SK-N-SH (cell line): ENCODE measurements at regions not wholly inside any gene's neighbourhood (a gene's known extent, or its start where the extent isn't known, plus 50 kb on each side); places are given as distances from the start of the nearest gene placed in this dataset.

Source experiments
- EP300 ChIP-seq, 2 experiments: IDR thresholded peaks; 2 replicates each; pipeline versions ENCODE4 v1.4.0 to v1.6.1; 2012; ENCODE audit warnings: borderline replicate concordance in 1 of 2, low read depth in 1 of 2, low read length in 1 of 2
- JUND ChIP-seq: IDR thresholded peaks from 2 replicates; pipeline ENCODE4 v1.4.0; 2012
- MXI1 ChIP-seq: IDR thresholded peaks from 2 replicates; pipeline ENCODE4 v1.6.1; 2012; ENCODE audit warnings: mild to moderate bottlenecking, low read depth, low read length, improper control_type of control experiment
- TF ChIP-seq, protein P1 (sequence below): fragments of 200-600 bp; sonication (generic); IDR thresholded peaks from 2 replicates; pipeline ENCODE4 v1.6.1; 2017; ENCODE audit warnings: antibody characterized with exemption, mild to moderate bottlenecking, moderate library complexity
- TF ChIP-seq, protein P2 (sequence below): IDR thresholded peaks from 2 replicates; pipeline ENCODE4 v1.6.1; 2012; ENCODE audit warnings: mild to moderate bottlenecking, low read depth, low read length, moderate library complexity

DNA sequence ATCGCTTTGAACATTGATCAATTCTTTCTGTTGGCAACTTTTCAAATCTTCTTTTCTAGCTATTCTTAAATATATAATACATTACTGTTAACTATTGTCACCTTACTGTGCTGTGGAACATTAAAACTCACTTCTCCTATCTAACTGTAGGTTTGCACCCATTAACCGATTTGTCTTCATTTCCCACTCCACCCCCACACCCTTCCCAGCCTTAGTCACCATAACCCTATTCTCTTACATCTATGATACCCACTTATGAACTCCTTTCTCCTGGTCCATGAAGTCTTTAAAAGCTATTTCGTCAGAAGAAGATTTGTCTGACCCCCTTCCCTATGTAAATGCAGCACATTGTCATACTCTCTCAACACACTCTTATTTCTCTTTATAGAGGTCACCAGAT lies 993.4 kb upstream of the EEF2KMT start:
- no peak for TF ChIP-seq EP300 (IDR thresholded peaks at IDR 0.05; ENCODE audit: borderline replicate concordance in 1 of 2, low read depth in 1 of 2, low read length in 1 of 2)
- TF ChIP-seq, protein P1, sequence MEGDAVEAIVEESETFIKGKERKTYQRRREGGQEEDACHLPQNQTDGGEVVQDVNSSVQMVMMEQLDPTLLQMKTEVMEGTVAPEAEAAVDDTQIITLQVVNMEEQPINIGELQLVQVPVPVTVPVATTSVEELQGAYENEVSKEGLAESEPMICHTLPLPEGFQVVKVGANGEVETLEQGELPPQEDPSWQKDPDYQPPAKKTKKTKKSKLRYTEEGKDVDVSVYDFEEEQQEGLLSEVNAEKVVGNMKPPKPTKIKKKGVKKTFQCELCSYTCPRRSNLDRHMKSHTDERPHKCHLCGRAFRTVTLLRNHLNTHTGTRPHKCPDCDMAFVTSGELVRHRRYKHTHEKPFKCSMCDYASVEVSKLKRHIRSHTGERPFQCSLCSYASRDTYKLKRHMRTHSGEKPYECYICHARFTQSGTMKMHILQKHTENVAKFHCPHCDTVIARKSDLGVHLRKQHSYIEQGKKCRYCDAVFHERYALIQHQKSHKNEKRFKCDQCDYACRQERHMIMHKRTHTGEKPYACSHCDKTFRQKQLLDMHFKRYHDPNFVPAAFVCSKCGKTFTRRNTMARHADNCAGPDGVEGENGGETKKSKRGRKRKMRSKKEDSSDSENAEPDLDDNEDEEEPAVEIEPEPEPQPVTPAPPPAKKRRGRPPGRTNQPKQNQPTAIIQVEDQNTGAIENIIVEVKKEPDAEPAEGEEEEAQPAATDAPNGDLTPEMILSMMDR, result no peak
- TF ChIP-seq, protein P2, sequence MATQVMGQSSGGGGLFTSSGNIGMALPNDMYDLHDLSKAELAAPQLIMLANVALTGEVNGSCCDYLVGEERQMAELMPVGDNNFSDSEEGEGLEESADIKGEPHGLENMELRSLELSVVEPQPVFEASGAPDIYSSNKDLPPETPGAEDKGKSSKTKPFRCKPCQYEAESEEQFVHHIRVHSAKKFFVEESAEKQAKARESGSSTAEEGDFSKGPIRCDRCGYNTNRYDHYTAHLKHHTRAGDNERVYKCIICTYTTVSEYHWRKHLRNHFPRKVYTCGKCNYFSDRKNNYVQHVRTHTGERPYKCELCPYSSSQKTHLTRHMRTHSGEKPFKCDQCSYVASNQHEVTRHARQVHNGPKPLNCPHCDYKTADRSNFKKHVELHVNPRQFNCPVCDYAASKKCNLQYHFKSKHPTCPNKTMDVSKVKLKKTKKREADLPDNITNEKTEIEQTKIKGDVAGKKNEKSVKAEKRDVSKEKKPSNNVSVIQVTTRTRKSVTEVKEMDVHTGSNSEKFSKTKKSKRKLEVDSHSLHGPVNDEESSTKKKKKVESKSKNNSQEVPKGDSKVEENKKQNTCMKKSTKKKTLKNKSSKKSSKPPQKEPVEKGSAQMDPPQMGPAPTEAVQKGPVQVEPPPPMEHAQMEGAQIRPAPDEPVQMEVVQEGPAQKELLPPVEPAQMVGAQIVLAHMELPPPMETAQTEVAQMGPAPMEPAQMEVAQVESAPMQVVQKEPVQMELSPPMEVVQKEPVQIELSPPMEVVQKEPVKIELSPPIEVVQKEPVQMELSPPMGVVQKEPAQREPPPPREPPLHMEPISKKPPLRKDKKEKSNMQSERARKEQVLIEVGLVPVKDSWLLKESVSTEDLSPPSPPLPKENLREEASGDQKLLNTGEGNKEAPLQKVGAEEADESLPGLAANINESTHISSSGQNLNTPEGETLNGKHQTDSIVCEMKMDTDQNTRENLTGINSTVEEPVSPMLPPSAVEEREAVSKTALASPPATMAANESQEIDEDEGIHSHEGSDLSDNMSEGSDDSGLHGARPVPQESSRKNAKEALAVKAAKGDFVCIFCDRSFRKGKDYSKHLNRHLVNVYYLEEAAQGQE, result no peak
- TF ChIP-seq MXI1, result no peak
- TF ChIP-seq JUND, result no peak
